ENCODE measurements at regions not wholly inside any gene's neighbourhood (a gene's known extent, or its start where the extent isn't known, plus 50 kb on each side); places are given as distances from the start of the nearest gene placed in this dataset.
"Not testable (repeated sequence)": the region's sequence is repeated elsewhere in the genome, so short reads cannot be mapped to it uniquely, and the experiment has no call there.

DNA sequence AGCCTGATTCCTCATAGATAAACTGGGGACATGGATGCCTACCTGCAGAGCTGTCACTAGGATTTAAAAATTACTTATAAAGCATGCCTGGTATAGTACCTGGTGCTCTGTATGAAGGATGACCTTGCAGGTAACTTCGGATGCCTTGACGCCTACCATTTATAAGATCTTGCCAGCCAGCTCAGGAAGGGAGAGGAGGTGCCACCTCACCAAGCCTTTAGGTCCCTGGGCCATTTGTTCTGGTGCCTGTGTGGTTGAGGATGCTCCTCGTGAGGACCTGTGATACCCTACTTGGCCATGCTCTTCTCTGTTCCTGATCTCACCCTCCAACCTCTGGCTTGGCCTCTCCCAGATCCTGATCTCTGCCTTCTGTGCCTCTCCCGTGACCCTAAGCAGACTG is 85.2 kb downstream of the FDX1 start:
- no peak for TF ChIP-seq CTCF (conservative IDR thresholded peaks at IDR 0.05; ENCODE audit: control insufficient read depth, insufficient read depth, low read depth, low read length)
- no peak for DNase-seq (ENCODE audit: low read depth)
- no peak overlapping the region for H3K4me3 ChIP-seq (ENCODE audit: control insufficient read depth, low read depth, low read length)

DNA sequence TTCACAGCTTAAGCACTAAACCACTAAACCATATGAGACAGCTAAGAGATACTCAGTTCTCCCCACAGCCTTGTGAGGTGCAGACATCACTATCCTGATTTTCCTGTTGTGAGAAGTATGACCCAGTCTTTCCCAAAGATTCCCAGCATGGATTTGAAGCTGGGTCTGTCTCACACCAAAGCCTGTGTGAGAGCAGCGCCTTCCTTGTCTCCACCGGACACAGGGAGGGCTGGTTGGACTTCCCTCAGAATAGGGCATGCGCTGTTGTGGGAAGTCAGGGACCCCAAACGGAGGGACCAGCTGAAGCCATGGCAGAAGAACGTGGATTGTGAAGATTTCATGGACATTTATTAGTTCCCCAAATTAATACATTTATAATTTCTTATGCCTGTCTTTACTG is 87.6 kb downstream of the FDX1 start:
- peak; percentile 25 for DNase-seq (ENCODE audit: low read depth)
- not testable (repeated sequence) for H3K4me3 ChIP-seq (ENCODE audit: control insufficient read depth, low read depth, low read length)

DNA sequence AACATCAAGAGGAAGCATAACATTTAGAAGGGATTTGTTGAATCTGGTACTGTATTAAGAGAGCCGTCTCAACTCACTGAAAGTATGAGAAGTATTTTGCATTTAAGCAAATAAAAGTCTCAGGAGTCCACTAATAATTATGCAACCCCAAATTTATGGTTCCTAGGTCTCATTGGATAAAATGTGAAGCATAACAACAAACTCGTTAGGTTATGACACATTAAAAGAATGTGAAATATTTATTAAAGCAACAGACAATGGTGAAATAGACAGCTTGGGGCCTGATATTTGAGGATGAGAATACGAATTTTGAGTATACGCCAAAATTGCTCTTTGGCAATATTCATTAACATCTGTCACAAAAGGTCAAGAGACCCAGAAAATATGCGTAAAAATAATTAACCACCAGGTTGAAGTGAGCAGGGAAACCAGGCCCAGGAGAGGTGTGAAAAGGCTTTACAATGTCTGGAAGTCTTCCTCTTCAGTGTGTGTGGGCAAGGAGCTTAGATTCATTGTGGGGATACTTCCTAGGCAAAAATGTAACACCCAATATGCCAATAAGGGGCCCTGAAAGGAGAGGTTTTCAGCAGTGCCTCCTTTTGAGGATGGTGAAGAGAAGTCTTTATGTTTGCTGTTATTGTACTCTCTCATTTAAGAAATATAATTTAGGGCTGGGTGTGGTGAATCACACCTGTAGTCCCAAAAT is 89.2 kb downstream of the FDX1 start:
- H3K4me3 ChIP-seq (ENCODE audit: control insufficient read depth, low read depth, low read length), result no peak overlapping the region
- TF ChIP-seq CTCF (conservative IDR thresholded peaks at IDR 0.05; ENCODE audit: control insufficient read depth, insufficient read depth, low read depth, low read length), result no peak
- peak; percentile 60 for DNase-seq (ENCODE audit: low read depth)

DNA sequence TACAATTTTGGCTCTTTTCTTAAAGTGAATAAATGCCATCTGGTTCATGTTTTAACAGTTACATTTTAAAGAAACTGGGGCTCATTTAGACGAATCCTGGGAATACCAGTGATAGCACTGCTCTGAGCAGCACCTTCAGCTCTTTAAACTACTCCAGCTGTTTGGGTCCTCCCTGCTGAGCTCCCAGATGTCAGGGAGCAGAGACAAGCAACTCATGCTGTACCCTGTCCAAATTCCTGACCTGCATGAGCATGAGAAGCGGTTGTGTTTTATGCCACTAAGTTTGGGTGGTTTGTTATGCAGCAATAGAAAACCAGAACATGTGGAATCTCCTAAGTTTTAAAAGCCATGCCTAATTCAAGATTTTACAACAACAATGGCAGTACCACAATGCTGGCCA is 90.0 kb downstream of the FDX1 start:
- no peak for DNase-seq (ENCODE audit: low read depth)
- no peak for TF ChIP-seq CTCF (conservative IDR thresholded peaks at IDR 0.05; ENCODE audit: control insufficient read depth, insufficient read depth, low read depth, low read length)
- H3K4me3 ChIP-seq (ENCODE audit: control insufficient read depth, low read depth, low read length), result no peak overlapping the region

DNA sequence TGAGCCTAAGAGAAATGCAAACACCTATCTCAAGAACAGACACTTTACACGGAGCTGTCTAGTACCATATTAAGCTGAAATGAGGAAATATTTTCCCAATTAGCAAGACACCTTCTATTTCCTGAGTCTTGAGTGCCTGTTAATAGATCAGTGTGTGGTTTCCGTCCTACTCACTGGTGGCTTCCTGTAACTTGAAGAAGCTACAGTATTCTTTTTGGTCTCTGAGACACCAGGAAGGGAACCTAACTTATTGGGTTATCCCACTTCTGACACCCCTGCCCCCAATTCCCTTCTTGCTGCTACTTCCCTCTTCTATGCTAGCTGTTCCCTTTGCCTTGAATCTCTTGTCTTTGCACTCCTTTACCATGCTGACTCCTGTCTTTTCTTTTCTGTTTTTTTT is 92.7 kb downstream of the FDX1 start:
- TF ChIP-seq CTCF (conservative IDR thresholded peaks at IDR 0.05; ENCODE audit: control insufficient read depth, insufficient read depth, low read depth, low read length), result no peak
- no peak overlapping the region for H3K4me3 ChIP-seq (ENCODE audit: control insufficient read depth, low read depth, low read length)
- no peak for DNase-seq (ENCODE audit: low read depth)

- no peak overlapping the region for H3K4me3 ChIP-seq (ENCODE audit: control insufficient read depth, low read depth, low read length)
- peak; percentile 98 for DNase-seq (ENCODE audit: low read depth)
- no peak for TF ChIP-seq CTCF (conservative IDR thresholded peaks at IDR 0.05; ENCODE audit: control insufficient read depth, insufficient read depth, low read depth, low read length)
Measured at GRCh38 chr11:110524238-110524637, 94.5 kb downstream of the FDX1 start.

- H3K4me3 ChIP-seq (ENCODE audit: control insufficient read depth, low read depth, low read length), result no peak overlapping the region
- peak; percentile 95 for DNase-seq (ENCODE audit: low read depth)
- no peak for TF ChIP-seq CTCF (conservative IDR thresholded peaks at IDR 0.05; ENCODE audit: control insufficient read depth, insufficient read depth, low read depth, low read length)
Measured at GRCh38 chr11:110525883-110526282, 96.1 kb downstream of the FDX1 start.

Measured in fibroblast of mammary gland (primary cell).